ENCODE measurements at regions not wholly inside any gene's neighbourhood (a gene's known extent, or its start where the extent isn't known, plus 50 kb on each side); places are given as distances from the start of the nearest gene placed in this dataset.

- intact Hi-C loops (cut with DNase I): no loop called here
- H3K27me3 ChIP-seq (ENCODE audit: control insufficient read depth, insufficient read depth, low read length): no peaks in the 10 kb centered on the region
- no peaks in the 10 kb centered on the region for H3K9me3 ChIP-seq (ENCODE audit: control insufficient read depth in 2 of 3, insufficient read depth in 1 of 3, low read length in 3 of 3)
- no peak overlapping the region for H3K27ac ChIP-seq (ENCODE audit: low read depth in 2 of 2, low read length in 2 of 2)
- H3K4me3 ChIP-seq (ENCODE audit: low read length in 3 of 3): no peak overlapping the region
- no peaks in the 10 kb centered on the region for H3K4me1 ChIP-seq (ENCODE audit: control insufficient read depth in 2 of 3, insufficient read depth in 2 of 3, low read depth in 1 of 3, low read length in 3 of 3)
- TF ChIP-seq, protein P1, sequence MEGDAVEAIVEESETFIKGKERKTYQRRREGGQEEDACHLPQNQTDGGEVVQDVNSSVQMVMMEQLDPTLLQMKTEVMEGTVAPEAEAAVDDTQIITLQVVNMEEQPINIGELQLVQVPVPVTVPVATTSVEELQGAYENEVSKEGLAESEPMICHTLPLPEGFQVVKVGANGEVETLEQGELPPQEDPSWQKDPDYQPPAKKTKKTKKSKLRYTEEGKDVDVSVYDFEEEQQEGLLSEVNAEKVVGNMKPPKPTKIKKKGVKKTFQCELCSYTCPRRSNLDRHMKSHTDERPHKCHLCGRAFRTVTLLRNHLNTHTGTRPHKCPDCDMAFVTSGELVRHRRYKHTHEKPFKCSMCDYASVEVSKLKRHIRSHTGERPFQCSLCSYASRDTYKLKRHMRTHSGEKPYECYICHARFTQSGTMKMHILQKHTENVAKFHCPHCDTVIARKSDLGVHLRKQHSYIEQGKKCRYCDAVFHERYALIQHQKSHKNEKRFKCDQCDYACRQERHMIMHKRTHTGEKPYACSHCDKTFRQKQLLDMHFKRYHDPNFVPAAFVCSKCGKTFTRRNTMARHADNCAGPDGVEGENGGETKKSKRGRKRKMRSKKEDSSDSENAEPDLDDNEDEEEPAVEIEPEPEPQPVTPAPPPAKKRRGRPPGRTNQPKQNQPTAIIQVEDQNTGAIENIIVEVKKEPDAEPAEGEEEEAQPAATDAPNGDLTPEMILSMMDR (IDR thresholded peaks at IDR 0.05; ENCODE audit: borderline replicate concordance, extremely low read depth, insufficient read depth): no peak
- no peaks in the 10 kb centered on the region for H3K36me3 ChIP-seq (ENCODE audit: control insufficient read depth in 2 of 3, insufficient read depth in 3 of 3, low read length in 3 of 3)
- FAIRE-seq (no peak), DNase-seq (no peak)
- no peak overlapping the region for H3K9ac ChIP-seq (ENCODE audit: low read length in 3 of 3)
These were observed 695.0 kb downstream of the SQOR start for GRCh38 chr15:46329876-46330275.

GRCh38 chr15:46331546-46331945, 696.7 kb downstream of the SQOR start:
- no peak overlapping the region for H3K4me3 ChIP-seq (ENCODE audit: low read length in 3 of 3)
- no peaks in the 10 kb centered on the region for H3K27me3 ChIP-seq (ENCODE audit: control insufficient read depth, insufficient read depth, low read length)
- intact Hi-C loops (cut with DNase I): no loop called here
- H3K4me1 ChIP-seq (ENCODE audit: control insufficient read depth in 2 of 3, insufficient read depth in 2 of 3, low read depth in 1 of 3, low read length in 3 of 3): no peaks in the 10 kb centered on the region
- H3K36me3 ChIP-seq (ENCODE audit: control insufficient read depth in 2 of 3, insufficient read depth in 3 of 3, low read length in 3 of 3): no peaks in the 10 kb centered on the region
- H3K9ac ChIP-seq (ENCODE audit: low read length in 3 of 3): no peak overlapping the region
- TF ChIP-seq, protein P1 (IDR thresholded peaks at IDR 0.05; ENCODE audit: borderline replicate concordance, extremely low read depth, insufficient read depth): no peak
- H3K27ac ChIP-seq (ENCODE audit: low read depth in 2 of 2, low read length in 2 of 2): no peak overlapping the region
- DNase-seq (no peak), FAIRE-seq (no peak)
- H3K9me3 ChIP-seq (ENCODE audit: control insufficient read depth in 2 of 3, insufficient read depth in 1 of 3, low read length in 3 of 3): no peaks in the 10 kb centered on the region

GRCh38 chr15:46343196-46343935, 708.5 kb downstream of the SQOR start:
- H3K9ac ChIP-seq (ENCODE audit: low read length in 3 of 3): no peak overlapping the region
- no peak overlapping the region for H3K4me3 ChIP-seq (ENCODE audit: low read length in 3 of 3)
- no peak for FAIRE-seq
- peak in 3 of 5 donors; percentile 10 to 15 (median 12) for DNase-seq
- H3K4me1 ChIP-seq (ENCODE audit: control insufficient read depth in 2 of 3, insufficient read depth in 2 of 3, low read depth in 1 of 3, low read length in 3 of 3): peaks cover 3 to 6% (median 3%) of the 10 kb centered on the region in 3 donors
- TF ChIP-seq, protein P1 (IDR thresholded peaks at IDR 0.05; ENCODE audit: borderline replicate concordance, extremely low read depth, insufficient read depth): no peak
- no peaks in the 10 kb centered on the region for H3K9me3 ChIP-seq (ENCODE audit: control insufficient read depth in 2 of 3, insufficient read depth in 1 of 3, low read length in 3 of 3)
- peak overlapping the region in 1 of 2 donors; percentile 42 for H3K27ac ChIP-seq (ENCODE audit: low read depth in 2 of 2, low read length in 2 of 2)
- no peaks in the 10 kb centered on the region for H3K36me3 ChIP-seq (ENCODE audit: control insufficient read depth in 2 of 3, insufficient read depth in 3 of 3, low read length in 3 of 3)
- intact Hi-C loops (cut with DNase I): no loop called here
- no peaks in the 10 kb centered on the region for H3K27me3 ChIP-seq (ENCODE audit: control insufficient read depth, insufficient read depth, low read length)
